GM12872 (cell line): ENCODE measurements at regions not wholly inside any gene's neighbourhood (a gene's known extent, or its start where the extent isn't known, plus 50 kb on each side); places are given as distances from the start of the nearest gene placed in this dataset.

Experiments
- TF ChIP-seq, protein P1 (sequence below): IDR thresholded peaks from 3 replicates; pipeline ENCODE4 v1.5.1; 2011; ENCODE audit warnings: low read depth, mild to moderate bottlenecking, low read length, moderate library complexity; ENCODE audit not compliant: insufficient read depth

DNA sequence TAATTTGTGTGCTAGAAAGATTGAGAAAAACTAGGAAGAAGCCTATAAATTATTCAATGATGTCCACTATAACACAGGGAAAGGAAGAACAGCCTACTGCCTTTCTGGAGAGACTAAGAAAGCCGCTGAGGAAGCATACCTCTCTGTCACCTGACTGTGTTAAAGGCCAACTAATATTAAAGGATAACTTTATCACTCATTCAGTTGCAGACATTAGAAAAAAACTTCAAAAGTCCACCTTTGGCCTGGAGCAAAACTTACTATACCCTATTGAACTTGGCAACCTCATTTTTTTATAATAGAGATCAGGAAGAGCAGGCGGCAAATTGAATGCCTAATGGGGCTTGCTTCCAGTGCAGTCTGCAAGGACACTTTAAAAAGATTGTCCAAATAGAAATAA is 309.5 kb upstream of the HSFY2 start:
- TF ChIP-seq, protein P1, sequence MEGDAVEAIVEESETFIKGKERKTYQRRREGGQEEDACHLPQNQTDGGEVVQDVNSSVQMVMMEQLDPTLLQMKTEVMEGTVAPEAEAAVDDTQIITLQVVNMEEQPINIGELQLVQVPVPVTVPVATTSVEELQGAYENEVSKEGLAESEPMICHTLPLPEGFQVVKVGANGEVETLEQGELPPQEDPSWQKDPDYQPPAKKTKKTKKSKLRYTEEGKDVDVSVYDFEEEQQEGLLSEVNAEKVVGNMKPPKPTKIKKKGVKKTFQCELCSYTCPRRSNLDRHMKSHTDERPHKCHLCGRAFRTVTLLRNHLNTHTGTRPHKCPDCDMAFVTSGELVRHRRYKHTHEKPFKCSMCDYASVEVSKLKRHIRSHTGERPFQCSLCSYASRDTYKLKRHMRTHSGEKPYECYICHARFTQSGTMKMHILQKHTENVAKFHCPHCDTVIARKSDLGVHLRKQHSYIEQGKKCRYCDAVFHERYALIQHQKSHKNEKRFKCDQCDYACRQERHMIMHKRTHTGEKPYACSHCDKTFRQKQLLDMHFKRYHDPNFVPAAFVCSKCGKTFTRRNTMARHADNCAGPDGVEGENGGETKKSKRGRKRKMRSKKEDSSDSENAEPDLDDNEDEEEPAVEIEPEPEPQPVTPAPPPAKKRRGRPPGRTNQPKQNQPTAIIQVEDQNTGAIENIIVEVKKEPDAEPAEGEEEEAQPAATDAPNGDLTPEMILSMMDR = no peak

DNA sequence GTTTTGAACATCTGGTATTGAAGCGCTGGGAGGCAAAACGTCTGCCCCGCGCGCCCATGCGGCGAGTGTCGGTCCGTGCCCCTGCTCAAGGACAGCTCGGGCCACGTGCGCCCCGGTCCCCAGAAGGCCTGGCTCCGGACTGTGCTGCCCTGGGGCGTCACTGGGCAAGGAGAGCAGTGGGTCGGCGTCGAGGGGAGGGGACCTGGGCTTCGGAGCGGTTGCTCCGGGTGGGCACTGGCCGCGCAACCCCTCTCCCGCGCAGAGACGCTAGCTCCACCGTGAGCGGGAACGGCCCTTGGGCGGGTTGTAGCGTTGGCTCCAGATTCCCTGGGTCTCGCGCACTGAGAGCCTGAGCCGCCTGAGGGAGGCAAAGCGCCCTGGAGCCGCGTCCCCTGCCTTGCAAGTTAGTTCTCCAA is 304.2 kb upstream of the HSFY2 start:
- TF ChIP-seq, protein P1 = no peak

DNA sequence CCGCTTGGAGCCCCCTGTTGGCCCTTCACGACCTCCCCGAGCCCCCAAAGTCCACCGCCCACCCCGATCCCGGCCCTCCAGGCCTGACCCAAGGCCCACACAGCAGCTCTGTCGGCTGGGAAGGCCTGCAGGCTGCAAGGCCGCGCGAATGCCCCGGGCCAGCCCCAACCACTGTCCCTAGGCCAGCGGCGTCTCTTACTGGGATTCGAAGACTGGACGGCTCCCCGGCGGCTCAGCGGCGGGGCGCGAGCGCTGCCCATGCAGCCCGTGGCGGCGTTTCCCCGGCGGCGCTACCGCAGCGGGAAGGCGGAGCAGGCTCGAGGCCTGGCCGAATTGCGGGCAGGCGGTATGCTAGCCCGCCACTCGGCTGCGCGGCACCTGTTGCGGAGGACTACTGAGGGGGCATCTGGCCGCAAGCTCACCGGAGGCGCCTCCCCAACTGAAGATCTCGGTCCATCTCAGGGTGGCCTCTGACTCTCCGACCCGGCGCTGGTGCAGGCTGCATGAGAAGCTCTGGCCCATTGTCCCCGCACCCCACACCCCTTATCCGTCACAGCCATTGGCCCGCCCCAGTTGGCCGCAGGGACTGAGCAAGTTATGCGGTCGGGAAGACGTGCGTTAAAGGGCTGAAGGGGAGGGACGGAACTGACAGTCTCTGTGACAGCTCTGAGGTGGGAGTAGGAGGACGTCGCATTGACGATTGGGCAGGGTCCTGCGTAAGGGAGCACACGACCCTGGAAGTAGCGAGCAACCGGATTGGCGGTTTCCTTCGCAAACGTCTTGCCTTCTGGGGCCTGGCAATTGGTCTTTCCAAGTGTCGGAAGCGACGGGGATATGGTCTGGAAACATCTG is 303.5 kb upstream of the HSFY2 start:
- TF ChIP-seq, protein P1 = no peak

DNA sequence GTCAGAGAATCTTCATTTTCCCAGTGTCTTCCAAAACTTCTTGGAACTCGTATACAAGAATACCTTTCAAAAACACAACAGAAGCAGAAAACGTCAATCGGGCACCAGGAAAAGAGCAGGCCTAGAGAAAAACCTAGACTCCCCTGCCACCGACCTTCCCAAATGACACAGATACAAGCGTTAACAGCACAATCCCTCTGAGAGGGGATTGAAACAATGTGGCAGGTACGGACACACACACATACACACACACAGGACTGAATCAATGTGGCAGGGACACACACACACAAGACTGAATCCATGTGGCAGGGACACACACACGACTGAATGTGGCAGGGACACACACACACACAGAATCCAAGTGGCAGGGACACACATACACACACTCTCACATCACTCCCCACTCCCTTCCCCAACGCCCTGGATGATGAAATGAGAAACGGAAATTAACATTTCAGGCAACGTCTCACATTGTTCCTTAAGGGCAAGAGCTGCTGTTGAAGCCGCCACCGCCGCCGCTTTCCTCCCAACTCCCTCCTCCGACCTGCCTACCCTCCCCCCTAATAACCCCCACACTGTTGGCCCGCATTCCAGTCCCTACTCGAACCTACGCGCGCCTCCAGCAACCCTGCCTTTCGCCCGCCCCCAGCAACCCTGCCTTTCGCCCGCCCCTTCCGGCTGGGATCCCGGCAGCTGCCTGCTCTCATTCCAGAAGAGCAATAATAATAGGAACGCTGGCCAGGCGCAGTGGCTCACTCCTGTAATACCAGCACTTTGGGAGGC is 302.1 kb upstream of the HSFY2 start:
- TF ChIP-seq, protein P1 = no peak

DNA sequence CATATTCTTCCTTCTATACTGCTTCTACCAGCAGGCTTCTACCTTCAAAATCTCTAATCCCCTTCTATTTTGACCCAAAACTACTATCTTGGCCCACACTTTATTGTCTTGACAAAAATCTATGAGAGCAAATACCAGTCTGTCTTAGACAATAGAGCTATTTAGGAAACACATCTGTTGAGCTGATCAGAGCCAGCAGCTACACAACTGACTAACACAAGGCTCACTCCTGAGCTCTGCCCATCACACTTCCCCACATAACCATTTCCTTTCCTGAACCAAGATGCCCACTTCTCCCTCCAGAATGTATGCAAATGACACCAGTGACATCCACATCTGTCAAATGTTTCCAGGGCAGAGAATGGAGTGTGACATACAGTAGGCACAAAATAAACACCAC is 293.9 kb upstream of the HSFY2 start:
- TF ChIP-seq, protein P1 = no peak

DNA sequence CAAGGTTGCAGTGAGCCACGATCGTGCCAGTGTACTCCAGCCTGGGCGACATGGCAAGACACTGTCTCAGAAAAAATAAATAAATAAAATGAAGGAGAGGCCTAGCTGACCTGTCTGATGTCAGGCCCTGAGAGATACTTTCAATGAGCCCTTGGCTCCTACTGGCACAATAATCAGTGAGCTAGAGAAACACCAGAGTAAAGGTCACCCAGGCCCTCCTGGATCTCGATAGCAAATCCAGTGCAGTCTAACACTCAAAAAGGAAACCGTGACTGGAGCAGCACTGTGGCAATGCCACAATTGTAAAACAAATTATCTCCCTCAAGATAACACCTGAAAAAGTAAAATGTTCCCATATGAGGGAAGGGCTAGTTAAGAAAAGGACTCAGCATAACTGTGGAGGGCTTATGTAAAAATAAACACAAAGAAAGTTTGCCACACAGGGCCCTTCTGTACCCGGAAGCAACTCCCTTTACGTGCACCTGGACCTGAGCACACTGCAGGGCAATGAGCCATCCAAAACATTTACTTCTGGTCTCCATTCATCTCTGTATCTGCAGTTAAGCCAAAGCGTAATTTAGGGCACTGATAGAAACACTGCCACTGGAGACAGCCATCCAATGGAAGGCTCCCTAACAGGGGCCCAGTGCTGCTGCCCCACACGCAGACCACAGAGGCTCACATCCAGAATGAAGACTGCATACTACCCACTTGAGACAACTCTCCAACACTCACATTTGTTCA is 293.1 kb upstream of the HSFY2 start:
- TF ChIP-seq, protein P1 = no peak

DNA sequence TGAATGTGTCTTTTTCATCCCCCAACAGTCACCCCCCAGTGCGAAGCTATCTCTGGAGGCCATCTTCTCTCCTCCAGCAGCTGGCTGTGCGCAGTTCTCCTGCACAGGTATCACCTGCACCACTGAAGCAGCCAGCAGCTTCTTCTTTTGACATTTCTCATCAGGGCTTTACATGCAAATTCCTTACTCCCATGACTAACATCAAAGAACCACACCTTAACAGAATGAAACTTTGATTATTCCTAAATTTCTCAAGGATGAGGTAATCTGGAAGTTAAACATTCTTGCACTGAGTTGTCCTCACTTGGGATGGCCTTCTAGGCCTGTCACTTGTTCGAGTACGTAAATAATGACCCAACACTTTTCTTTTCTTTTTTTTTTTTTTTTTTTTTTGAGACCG is 291.6 kb upstream of the HSFY2 start:
- TF ChIP-seq, protein P1 = no peak
